Kidney (tissue), 13 donors: ENCODE measurements at regions not wholly inside any gene's neighbourhood (a gene's known extent, or its start where the extent isn't known, plus 50 kb on each side); places are given as distances from the start of the nearest gene placed in this dataset.
A peak's percentile ranks its signal among the peaks of the same experiment; 100 is the strongest.

Source experiments
- DNase-seq, 5 donors: peaks; one replicate each; pipeline ENCODE4 v3.0.0-alpha.2; 2013 to 2020
- FAIRE-seq: peaks from 2 replicates; lab custom pipeline; 2012; peaks lifted over from hg19 to GRCh38; lab: Jason Lieb, UNC
- H3K27ac ChIP-seq, 2 donors: one replicate each; pipeline ENCODE4 v1.7.0; 2013; ENCODE audit warnings: low read depth in 2 of 2, low read length in 2 of 2, inconsistent platforms in 1 of 2
- H3K27me3 ChIP-seq: one replicate; pipeline ENCODE4 v1.7.1; 2013; ENCODE audit warnings: low read length, inconsistent platforms; ENCODE audit not compliant: control insufficient read depth, insufficient read depth
- H3K36me3 ChIP-seq, 3 donors: one replicate each; pipeline versions ENCODE4 v1.7.0 to v1.7.1; 2013; ENCODE audit warnings: low read length in 3 of 3, control low read depth in 1 of 3, inconsistent platforms in 1 of 3; ENCODE audit not compliant: insufficient read depth in 3 of 3, control insufficient read depth in 2 of 3
- H3K4me1 ChIP-seq, 3 donors: one replicate each; pipeline versions ENCODE4 v1.7.0 to v1.7.1; 2013; ENCODE audit warnings: low read length in 3 of 3, inconsistent platforms in 1 of 3, low read depth in 1 of 3; ENCODE audit not compliant: control insufficient read depth in 2 of 3, insufficient read depth in 2 of 3
- H3K4me3 ChIP-seq, 3 donors: one replicate each; pipeline versions ENCODE4 v1.7.0 to v1.8.1; 2013; ENCODE audit warnings: low read length in 3 of 3, control low read depth in 1 of 3, inconsistent platforms in 1 of 3
- H3K9ac ChIP-seq, 3 donors: one replicate each; pipeline versions ENCODE4 v1.7.0 to v1.7.1; 2013; ENCODE audit warnings: low read length in 3 of 3, control low read depth in 1 of 3, inconsistent platforms in 1 of 3
- H3K9me3 ChIP-seq, 3 donors: one replicate each; pipeline versions ENCODE4 v1.7.0 to v1.7.1; 2013; ENCODE audit warnings: low read length in 3 of 3, control low read depth in 1 of 3, inconsistent platforms in 1 of 3; ENCODE audit not compliant: control insufficient read depth in 2 of 3, insufficient read depth in 1 of 3
- intact Hi-C: fragments of 100-400 bp; cut with DNase I; formaldehyde crosslinking; loops from one replicate; pipeline ENCODE4 v1.11.1; 2022
- TF ChIP-seq, protein P1 (sequence below): IDR thresholded peaks from 3 replicates; pipeline ENCODE4 v1.5.1; 2012; ENCODE audit warnings: mild to moderate bottlenecking, moderate library complexity, borderline replicate concordance; ENCODE audit not compliant: insufficient read depth; ENCODE audit errors: extremely low read depth
- donor health status: control.
- donor health status: control.
- donor health status: control.
- donor health status: control.
- donor health status: control.
- donor health status: DM: yes; HTN: yes; CAD: no.
- donor health status: Normal renal cell carcinoma (clear cell type).

DNA sequence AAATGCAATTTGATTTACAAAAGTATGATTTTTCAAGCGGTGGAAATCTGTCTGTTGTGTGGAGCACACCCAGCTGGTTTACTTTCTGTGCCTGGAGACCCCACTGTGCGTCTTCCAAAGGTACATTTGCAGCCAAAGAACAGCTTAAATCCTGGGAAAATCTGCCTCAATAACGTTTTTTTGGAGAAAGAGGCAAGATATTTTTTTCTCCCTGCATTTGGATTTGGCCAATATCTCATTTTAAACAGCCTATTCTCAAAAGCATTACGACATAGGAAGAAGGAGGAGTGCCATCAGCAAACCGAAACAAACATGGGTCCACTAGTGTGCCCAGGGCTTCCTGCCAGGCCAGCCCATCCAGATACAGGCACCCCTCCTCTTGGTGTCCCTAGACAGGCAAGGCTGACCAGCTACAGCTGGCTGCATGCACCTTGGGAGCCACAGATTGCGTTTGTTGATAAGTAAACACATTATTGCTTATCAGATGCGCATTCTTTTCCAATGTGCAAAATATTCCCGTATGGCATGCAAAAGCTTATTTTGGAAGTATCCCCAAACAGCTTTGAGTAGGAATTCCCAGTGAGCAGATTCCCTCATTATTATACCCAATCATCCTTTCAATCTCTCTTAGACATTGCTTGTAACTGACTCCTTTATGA lies 184.5 kb upstream of the MARCKS start:
- no peaks in the 10 kb centered on the region for H3K9me3 ChIP-seq
- no peak for FAIRE-seq
- intact Hi-C loops: no loop called here
- H3K4me1 ChIP-seq: peaks cover 0 to 3% (median 0%) of the 10 kb centered on the region in 3 donors
- TF ChIP-seq, protein P1, sequence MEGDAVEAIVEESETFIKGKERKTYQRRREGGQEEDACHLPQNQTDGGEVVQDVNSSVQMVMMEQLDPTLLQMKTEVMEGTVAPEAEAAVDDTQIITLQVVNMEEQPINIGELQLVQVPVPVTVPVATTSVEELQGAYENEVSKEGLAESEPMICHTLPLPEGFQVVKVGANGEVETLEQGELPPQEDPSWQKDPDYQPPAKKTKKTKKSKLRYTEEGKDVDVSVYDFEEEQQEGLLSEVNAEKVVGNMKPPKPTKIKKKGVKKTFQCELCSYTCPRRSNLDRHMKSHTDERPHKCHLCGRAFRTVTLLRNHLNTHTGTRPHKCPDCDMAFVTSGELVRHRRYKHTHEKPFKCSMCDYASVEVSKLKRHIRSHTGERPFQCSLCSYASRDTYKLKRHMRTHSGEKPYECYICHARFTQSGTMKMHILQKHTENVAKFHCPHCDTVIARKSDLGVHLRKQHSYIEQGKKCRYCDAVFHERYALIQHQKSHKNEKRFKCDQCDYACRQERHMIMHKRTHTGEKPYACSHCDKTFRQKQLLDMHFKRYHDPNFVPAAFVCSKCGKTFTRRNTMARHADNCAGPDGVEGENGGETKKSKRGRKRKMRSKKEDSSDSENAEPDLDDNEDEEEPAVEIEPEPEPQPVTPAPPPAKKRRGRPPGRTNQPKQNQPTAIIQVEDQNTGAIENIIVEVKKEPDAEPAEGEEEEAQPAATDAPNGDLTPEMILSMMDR: no peak
- no peak overlapping the region for H3K27ac ChIP-seq
- H3K9ac ChIP-seq: peak overlapping the region in 1 of 3 donors; percentile 13
- H3K4me3 ChIP-seq: peak overlapping the region; percentile 22 to 59 (median 38)
- no peaks in the 10 kb centered on the region for H3K27me3 ChIP-seq
- peak in 3 of 5 donors; percentile 28 to 74 (median 57) for DNase-seq
- H3K36me3 ChIP-seq: no peaks in the 10 kb centered on the region

DNA sequence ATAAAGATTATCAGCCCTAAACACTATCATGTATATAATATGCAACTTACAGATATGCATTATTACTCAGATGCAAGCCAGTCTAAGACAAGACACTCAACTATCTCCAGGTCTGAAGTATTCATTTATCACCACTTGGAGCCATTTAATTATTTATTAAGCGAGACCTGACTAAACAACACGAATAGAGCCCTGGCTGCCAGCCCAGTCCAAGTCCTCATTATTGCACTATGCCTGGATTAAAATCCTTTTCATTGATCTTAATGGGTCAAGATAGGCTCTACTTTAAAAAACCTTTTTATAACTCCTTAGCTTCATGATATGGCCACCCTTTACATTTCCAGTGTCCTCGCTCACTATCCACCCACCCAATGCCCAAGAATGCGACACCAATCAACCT lies 183.1 kb upstream of the MARCKS start:
- FAIRE-seq (no peak), DNase-seq (no peak)
- H3K9me3 ChIP-seq: no peaks in the 10 kb centered on the region
- intact Hi-C loops: no loop called here
- TF ChIP-seq, protein P1: no peak
- H3K9ac ChIP-seq: no peak overlapping the region
- no peaks in the 10 kb centered on the region for H3K36me3 ChIP-seq
- no peak overlapping the region for H3K27ac ChIP-seq
- peaks cover 0 to 3% (median 0%) of the 10 kb centered on the region in 3 donors for H3K4me1 ChIP-seq
- no peaks in the 10 kb centered on the region for H3K27me3 ChIP-seq
- H3K4me3 ChIP-seq: no peak overlapping the region

DNA sequence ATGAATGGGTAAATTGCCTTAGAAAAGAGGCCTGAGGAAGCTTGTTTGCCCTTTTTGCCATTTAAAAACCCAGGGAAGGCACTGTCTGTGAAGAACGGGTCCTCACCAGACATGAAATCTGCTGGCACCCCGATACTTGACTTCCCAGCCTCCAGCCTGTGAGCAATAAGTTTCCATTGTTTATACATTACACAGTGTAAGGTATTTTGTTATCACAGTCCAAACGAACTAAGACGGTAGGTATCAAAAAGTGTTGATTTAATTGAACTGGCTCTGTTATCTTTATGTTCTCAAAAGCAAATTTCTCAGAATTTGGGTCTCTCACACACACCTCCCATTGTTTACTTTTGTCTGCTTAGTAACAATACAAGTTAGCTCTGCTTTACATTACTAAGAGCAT lies 181.1 kb upstream of the MARCKS start:
- no peak overlapping the region for H3K9ac ChIP-seq
- no peaks in the 10 kb centered on the region for H3K36me3 ChIP-seq
- DNase-seq: no peak
- FAIRE-seq: no peak
- no peak overlapping the region for H3K4me3 ChIP-seq
- TF ChIP-seq, protein P1: no peak
- H3K9me3 ChIP-seq: no peaks in the 10 kb centered on the region
- H3K27ac ChIP-seq: no peak overlapping the region
- H3K4me1 ChIP-seq: peaks cover 0 to 3% (median 0%) of the 10 kb centered on the region in 3 donors
- intact Hi-C loops: no loop called here
- no peaks in the 10 kb centered on the region for H3K27me3 ChIP-seq

DNA sequence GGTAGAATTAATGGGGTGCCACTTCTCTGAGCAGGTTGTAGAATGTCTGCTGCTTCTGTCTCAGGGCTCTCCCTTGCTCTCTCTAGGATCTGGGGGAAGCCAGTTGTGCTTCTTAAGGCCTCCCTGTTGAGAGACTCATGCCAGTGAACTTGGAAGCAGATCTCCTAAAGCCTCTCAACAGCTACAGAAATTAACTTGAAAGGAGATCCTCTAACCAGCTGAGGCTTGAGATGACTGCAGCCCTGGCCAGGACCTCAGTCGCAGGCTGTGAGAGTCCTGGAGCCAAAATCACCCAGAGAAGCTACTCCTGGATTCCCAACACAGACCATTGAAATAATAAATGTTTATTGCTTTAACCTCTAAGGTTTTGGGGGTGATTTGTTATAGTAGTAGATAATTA lies 180.2 kb upstream of the MARCKS start:
- intact Hi-C loops: no loop called here
- H3K4me1 ChIP-seq: peaks cover 0 to 3% (median 0%) of the 10 kb centered on the region in 3 donors
- TF ChIP-seq, protein P1: no peak

More for the DNA sequence above, 180.2 kb upstream of the MARCKS start:
- H3K27ac ChIP-seq: no peak overlapping the region
- DNase-seq: no peak
- no peaks in the 10 kb centered on the region for H3K9me3 ChIP-seq
- FAIRE-seq: no peak
- no peak overlapping the region for H3K9ac ChIP-seq
- no peak overlapping the region for H3K4me3 ChIP-seq
- no peaks in the 10 kb centered on the region for H3K27me3 ChIP-seq
- no peaks in the 10 kb centered on the region for H3K36me3 ChIP-seq
